Loucy (cell line): ENCODE measurements at regions not wholly inside any gene's neighbourhood (a gene's known extent, or its start where the extent isn't known, plus 50 kb on each side); places are given as distances from the start of the nearest gene placed in this dataset.

Experiments
- H2AFZ ChIP-seq: fragments of 200-600 bp; sonication (generic); 2 replicates; pipeline ENCODE4 v1.6.0; 2016; ENCODE audit warnings: antibody characterized with exemption, mild to moderate bottlenecking, low read length, moderate library complexity
- H3F3A ChIP-seq: fragments of 200-600 bp; 2 replicates; pipeline ENCODE4 v1.6.0; 2016; ENCODE audit warnings: antibody characterized with exemption, low read depth, mild to moderate bottlenecking
- H3K27me3 ChIP-seq: fragments of 200-600 bp; sonication (generic); 2 replicates; pipeline ENCODE4 v1.6.1; 2014; ENCODE audit warnings: low read length, mild to moderate bottlenecking; ENCODE audit not compliant: insufficient read depth, poor library complexity, severe bottlenecking
- H3K36me3 ChIP-seq: fragments of 200-600 bp; sonication (generic); 2 replicates; pipeline ENCODE4 v1.6.1; 2016; ENCODE audit warnings: low read length; ENCODE audit not compliant: insufficient read depth
- H3K4me1 ChIP-seq: fragments of 200-600 bp; sonication (generic); 2 replicates; pipeline ENCODE4 v1.5.1; 2014; ENCODE audit warnings: low read length, mild to moderate bottlenecking; ENCODE audit not compliant: insufficient read depth, poor library complexity, severe bottlenecking
- H3K4me2 ChIP-seq: fragments of 200-600 bp; sonication (generic); 2 replicates; pipeline ENCODE4 v1.6.0; 2014; ENCODE audit warnings: antibody characterized with exemption, low read length, low read depth, mild to moderate bottlenecking; ENCODE audit not compliant: poor library complexity, severe bottlenecking
- H3K4me3 ChIP-seq: fragments of 200-600 bp; sonication (generic); 2 replicates; pipeline ENCODE4 v1.5.1; 2014; ENCODE audit warnings: low read length, mild to moderate bottlenecking, mixed read lengths; ENCODE audit not compliant: poor library complexity, severe bottlenecking
- H3K79me2 ChIP-seq: fragments of 200-600 bp; sonication (generic); 2 replicates; pipeline ENCODE4 v1.6.1; 2014; ENCODE audit warnings: low read length; ENCODE audit not compliant: insufficient read depth
- H3K9ac ChIP-seq: fragments of 200-600 bp; sonication (generic); 2 replicates; pipeline ENCODE4 v1.6.0; 2014; ENCODE audit warnings: mild to moderate bottlenecking, low read depth, low read length, moderate library complexity; ENCODE audit not compliant: poor library complexity, severe bottlenecking
- H3K9me2 ChIP-seq: fragments of 200-600 bp; sonication (generic); replicated peaks from 2 replicates; pipeline ENCODE4 v1.6.1; 2016; ENCODE audit warnings: low read depth, low read length, mixed read lengths
- H3K9me3 ChIP-seq: fragments of 200-600 bp; sonication (generic); 2 replicates; pipeline ENCODE4 v1.6.1; 2014; ENCODE audit warnings: mild to moderate bottlenecking, antibody characterized with exemption, low read length, low read depth; ENCODE audit not compliant: insufficient read depth
- H4K20me1 ChIP-seq: fragments of 200-600 bp; sonication (generic); 2 replicates; pipeline ENCODE4 v1.6.0; 2014; ENCODE audit warnings: antibody characterized with exemption, low read length, mild to moderate bottlenecking; ENCODE audit not compliant: insufficient read depth, poor library complexity, severe bottlenecking
- EZH2phosphoT487 ChIP-seq: fragments of 200-600 bp; IDR thresholded peaks from 2 replicates; pipeline ENCODE4 v1.6.1; 2018; ENCODE audit warnings: antibody characterized with exemption, mild to moderate bottlenecking, moderate library complexity, borderline replicate concordance
- TF ChIP-seq, protein P1 (sequence below): fragments of 200-600 bp; sonication (generic); conservative IDR thresholded peaks from 2 replicates; pipeline ENCODE4 v1.5.1; 2014; ENCODE audit warnings: mild to moderate bottlenecking, antibody characterized with exemption, low read length

DNA sequence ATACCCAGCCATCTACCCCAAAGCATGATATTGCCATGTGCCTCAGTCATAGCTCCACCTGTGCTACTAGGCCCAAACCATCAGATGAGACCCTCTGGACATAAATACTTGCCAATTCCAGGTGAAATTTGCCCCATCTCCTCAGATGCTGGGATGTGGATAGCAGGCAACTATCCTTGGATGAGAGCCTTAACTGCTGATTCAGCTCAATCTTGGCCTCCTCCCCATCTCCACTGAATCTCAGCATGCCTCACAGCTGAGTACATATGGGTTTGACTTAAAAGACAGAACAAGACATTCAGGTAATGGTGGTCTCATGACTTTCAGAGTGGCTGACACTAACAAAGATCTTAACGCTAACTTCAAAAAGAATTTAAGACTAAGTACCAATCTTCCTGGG, 50.8 kb upstream of the KLHL13 start:
- no peak overlapping the region for H3K4me3 ChIP-seq
- H3K27me3 ChIP-seq = no peaks in the 10 kb centered on the region
- H3K4me2 ChIP-seq = no peak overlapping the region
- no peaks in the 10 kb centered on the region for H3F3A ChIP-seq
- TF ChIP-seq, protein P1, sequence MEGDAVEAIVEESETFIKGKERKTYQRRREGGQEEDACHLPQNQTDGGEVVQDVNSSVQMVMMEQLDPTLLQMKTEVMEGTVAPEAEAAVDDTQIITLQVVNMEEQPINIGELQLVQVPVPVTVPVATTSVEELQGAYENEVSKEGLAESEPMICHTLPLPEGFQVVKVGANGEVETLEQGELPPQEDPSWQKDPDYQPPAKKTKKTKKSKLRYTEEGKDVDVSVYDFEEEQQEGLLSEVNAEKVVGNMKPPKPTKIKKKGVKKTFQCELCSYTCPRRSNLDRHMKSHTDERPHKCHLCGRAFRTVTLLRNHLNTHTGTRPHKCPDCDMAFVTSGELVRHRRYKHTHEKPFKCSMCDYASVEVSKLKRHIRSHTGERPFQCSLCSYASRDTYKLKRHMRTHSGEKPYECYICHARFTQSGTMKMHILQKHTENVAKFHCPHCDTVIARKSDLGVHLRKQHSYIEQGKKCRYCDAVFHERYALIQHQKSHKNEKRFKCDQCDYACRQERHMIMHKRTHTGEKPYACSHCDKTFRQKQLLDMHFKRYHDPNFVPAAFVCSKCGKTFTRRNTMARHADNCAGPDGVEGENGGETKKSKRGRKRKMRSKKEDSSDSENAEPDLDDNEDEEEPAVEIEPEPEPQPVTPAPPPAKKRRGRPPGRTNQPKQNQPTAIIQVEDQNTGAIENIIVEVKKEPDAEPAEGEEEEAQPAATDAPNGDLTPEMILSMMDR = no peak
- no peak for TF ChIP-seq EZH2phosphoT487
- H2AFZ ChIP-seq = no peak overlapping the region
- H3K9ac ChIP-seq = no peak overlapping the region
- H4K20me1 ChIP-seq = no peaks in the 10 kb centered on the region
- no peaks in the 10 kb centered on the region for H3K36me3 ChIP-seq
- no peaks in the 10 kb centered on the region for H3K4me1 ChIP-seq
- H3K9me3 ChIP-seq = no peaks in the 10 kb centered on the region
- H3K79me2 ChIP-seq = no peaks in the 10 kb centered on the region
- H3K9me2 ChIP-seq = no peaks in the 10 kb centered on the region

DNA sequence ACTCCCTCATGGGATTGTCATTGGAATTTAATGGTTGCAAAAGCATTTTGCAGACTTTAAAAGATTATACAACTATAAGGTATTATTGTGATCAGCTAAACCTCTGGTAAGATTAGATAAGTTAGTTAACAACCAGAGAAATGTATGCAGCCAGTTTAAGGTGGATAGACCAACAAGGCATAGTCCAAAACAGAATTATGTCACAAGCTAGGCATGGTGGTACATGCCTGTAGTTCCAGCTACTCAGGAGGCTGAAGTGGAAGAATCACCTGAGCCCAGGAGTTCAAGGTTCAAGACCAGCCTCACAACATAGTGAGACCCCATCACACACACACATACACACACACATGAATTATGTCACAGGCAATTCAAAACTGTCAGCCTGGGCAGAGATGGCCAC, 54.7 kb upstream of the KLHL13 start:
- Histone ChIP-seq H3K4me3 (no peak overlapping the region), H3K9me2 (no peaks in the 10 kb centered on the region), H3K4me2 (no peak overlapping the region), H4K20me1 (no peaks in the 10 kb centered on the region), H3K79me2 (no peaks in the 10 kb centered on the region), H3K9me3 (no peaks in the 10 kb centered on the region), H3K4me1 (no peaks in the 10 kb centered on the region), H3K9ac (no peak overlapping the region), H3F3A (no peaks in the 10 kb centered on the region), H3K36me3 (no peaks in the 10 kb centered on the region), H2AFZ (no peak overlapping the region), H3K27me3 (no peaks in the 10 kb centered on the region)
- TF ChIP-seq, protein P1 = no peak
- TF ChIP-seq EZH2phosphoT487 = no peak

DNA sequence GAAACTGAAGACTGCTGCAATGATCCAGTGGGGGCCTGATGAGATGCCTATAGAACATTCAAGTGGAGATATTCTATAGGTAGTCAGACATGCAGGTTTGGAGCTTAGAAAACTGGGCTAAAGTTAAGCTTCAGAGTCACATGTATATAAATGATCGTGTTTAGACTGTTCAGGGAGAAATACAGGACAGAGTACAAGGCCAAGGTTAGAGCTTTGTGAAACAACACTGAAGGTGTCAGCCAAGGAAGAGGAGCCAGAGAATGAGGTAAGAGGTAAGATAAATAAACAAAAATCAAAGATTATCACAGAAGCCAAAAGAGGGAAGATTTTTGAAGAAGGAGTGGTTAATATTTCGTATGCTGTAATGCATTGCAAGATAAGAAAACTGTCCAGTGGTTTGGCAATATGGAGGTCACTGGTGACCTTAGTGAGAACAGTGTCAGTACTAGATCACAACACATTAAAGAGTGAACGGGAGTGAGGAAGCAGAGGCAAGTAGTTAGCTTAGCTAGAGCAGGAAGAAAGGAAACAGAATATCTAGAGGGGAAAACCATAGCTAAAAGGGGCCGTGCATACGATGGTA, 58.0 kb upstream of the KLHL13 start:
- no peaks in the 10 kb centered on the region for H4K20me1 ChIP-seq
- no peaks in the 10 kb centered on the region for H3K9me3 ChIP-seq
- no peaks in the 10 kb centered on the region for H3K4me1 ChIP-seq
- TF ChIP-seq, protein P1 = no peak
- no peak for TF ChIP-seq EZH2phosphoT487
- H3K36me3 ChIP-seq = no peaks in the 10 kb centered on the region
- H3K4me2 ChIP-seq = no peak overlapping the region
- no peaks in the 10 kb centered on the region for H3K9me2 ChIP-seq
- no peaks in the 10 kb centered on the region for H3K27me3 ChIP-seq
- no peaks in the 10 kb centered on the region for H3K79me2 ChIP-seq
- no peak overlapping the region for H3K9ac ChIP-seq
- no peak overlapping the region for H2AFZ ChIP-seq
- H3K4me3 ChIP-seq = no peak overlapping the region
- no peaks in the 10 kb centered on the region for H3F3A ChIP-seq
